ENCODE measurements at regions not wholly inside any gene's neighbourhood (a gene's known extent, or its start where the extent isn't known, plus 50 kb on each side); places are given as distances from the start of the nearest gene placed in this dataset.

GRCh38 chr6:21352131-21352530, 241.4 kb upstream of the SOX4 start:
- no peak for TF ChIP-seq CTCF (IDR thresholded peaks at IDR 0.05; ENCODE audit: control insufficient read depth, insufficient read depth, low read depth, low read length, missing control alignments)
- no peak for DNase-seq (ENCODE audit: low read depth)
- no peak overlapping the region for H3K4me3 ChIP-seq (ENCODE audit: control insufficient read depth, low read depth, low read length)

GRCh38 chr6:21354805-21355238, 238.7 kb upstream of the SOX4 start:
- no peak for DNase-seq (ENCODE audit: low read depth)
- TF ChIP-seq CTCF (IDR thresholded peaks at IDR 0.05; ENCODE audit: control insufficient read depth, insufficient read depth, low read depth, low read length, missing control alignments) = no peak
- no peak overlapping the region for H3K4me3 ChIP-seq (ENCODE audit: control insufficient read depth, low read depth, low read length)

- H3K4me3 ChIP-seq (ENCODE audit: control insufficient read depth, low read depth, low read length) = no peak overlapping the region
- no peak for TF ChIP-seq CTCF (IDR thresholded peaks at IDR 0.05; ENCODE audit: control insufficient read depth, insufficient read depth, low read depth, low read length, missing control alignments)
- no peak for DNase-seq (ENCODE audit: low read depth)
Measured at GRCh38 chr6:21355638-21356037, 237.9 kb upstream of the SOX4 start.

GRCh38 chr6:21357262-21357661, 236.3 kb upstream of the SOX4 start:
- DNase-seq (ENCODE audit: low read depth) = no peak
- TF ChIP-seq CTCF (IDR thresholded peaks at IDR 0.05; ENCODE audit: control insufficient read depth, insufficient read depth, low read depth, low read length, missing control alignments) = no peak
- no peak overlapping the region for H3K4me3 ChIP-seq (ENCODE audit: control insufficient read depth, low read depth, low read length)

- H3K4me3 ChIP-seq (ENCODE audit: control insufficient read depth, low read depth, low read length) = no peak overlapping the region
- no peak for DNase-seq (ENCODE audit: low read depth)
- TF ChIP-seq CTCF (IDR thresholded peaks at IDR 0.05; ENCODE audit: control insufficient read depth, insufficient read depth, low read depth, low read length, missing control alignments) = no peak
Measured at GRCh38 chr6:21359926-21360325, 233.6 kb upstream of the SOX4 start.

- DNase-seq (ENCODE audit: low read depth) = no peak
- TF ChIP-seq CTCF (IDR thresholded peaks at IDR 0.05; ENCODE audit: control insufficient read depth, insufficient read depth, low read depth, low read length, missing control alignments) = peak; percentile 12
- H3K4me3 ChIP-seq (ENCODE audit: control insufficient read depth, low read depth, low read length) = no peak overlapping the region
Measured at GRCh38 chr6:21360336-21360735, 233.2 kb upstream of the SOX4 start.

- no peak for DNase-seq (ENCODE audit: low read depth)
- H3K4me3 ChIP-seq (ENCODE audit: control insufficient read depth, low read depth, low read length) = no peak overlapping the region
- no peak for TF ChIP-seq CTCF (IDR thresholded peaks at IDR 0.05; ENCODE audit: control insufficient read depth, insufficient read depth, low read depth, low read length, missing control alignments)
Measured at GRCh38 chr6:21367148-21367547, 226.4 kb upstream of the SOX4 start.
